NOMO-1 treated with dmso at 0.1 percent for 144 hours (cell line): ENCODE measurements at regions not wholly inside any gene's neighbourhood (a gene's known extent, or its start where the extent isn't known, plus 50 kb on each side); places are given as distances from the start of the nearest gene placed in this dataset.
"Not testable (repeated sequence)": the region's sequence is repeated elsewhere in the genome, so short reads cannot be mapped to it uniquely, and the experiment has no call there.

Source experiments
- DNase-seq: peaks from one replicate; lab custom pipeline; 2025; ENCODE audit not compliant: unreplicated experiment; lab: John Stamatoyannopoulos, UW

- not testable (repeated sequence) for DNase-seq
These were observed 61.1 kb downstream of the DEFB131A start for GRCh38 chr4:9505341-9505740.

GRCh38 chr4:9506672-9507071, 62.5 kb downstream of the DEFB131A start:
- not testable (repeated sequence) for DNase-seq

- not testable (repeated sequence) for DNase-seq
These were observed 68.7 kb downstream of the DEFB131A start for GRCh38 chr4:9512941-9513340.

GRCh38 chr4:9519631-9520030, 75.4 kb downstream of the DEFB131A start:
- DNase-seq: not testable (repeated sequence)

GRCh38 chr4:9522903-9523302, 78.7 kb downstream of the DEFB131A start:
- DNase-seq: not testable (repeated sequence)

GRCh38 chr4:9524406-9524805, 80.2 kb downstream of the DEFB131A start:
- DNase-seq: not testable (repeated sequence)

- DNase-seq: peak; percentile 56
These were observed 88.1 kb downstream of the DEFB131A start for GRCh38 chr4:9532134-9532862.

- DNase-seq: peak; percentile 0
These were observed 88.6 kb downstream of the DEFB131A start for GRCh38 chr4:9532863-9533192.

- not testable (repeated sequence) for DNase-seq
These were observed 92.9 kb downstream of the DEFB131A start for GRCh38 chr4:9537101-9537500.

- DNase-seq: not testable (repeated sequence)
These were observed 95.8 kb downstream of the DEFB131A start for GRCh38 chr4:9539939-9540520.

GRCh38 chr4:9541388-9541915, 97.2 kb downstream of the DEFB131A start:
- DNase-seq: not testable (repeated sequence)

GRCh38 chr4:9544851-9545250, 100.6 kb downstream of the DEFB131A start:
- not testable (repeated sequence) for DNase-seq

GRCh38 chr4:9547470-9547869, 103.3 kb downstream of the DEFB131A start:
- DNase-seq: not testable (repeated sequence)

GRCh38 chr4:9556076-9556475, 111.9 kb downstream of the DEFB131A start:
- not testable (repeated sequence) for DNase-seq

GRCh38 chr4:9577869-9578268, 133.7 kb downstream of the DEFB131A start:
- DNase-seq: not testable (repeated sequence)

GRCh38 chr4:9582880-9583279, 138.7 kb downstream of the DEFB131A start:
- not testable (repeated sequence) for DNase-seq

GRCh38 chr4:9592010-9592409, 147.8 kb downstream of the DEFB131A start:
- DNase-seq: no peak

GRCh38 chr4:9594948-9595347, 150.7 kb downstream of the DEFB131A start:
- DNase-seq: no peak

GRCh38 chr4:9595531-9595930, 151.3 kb downstream of the DEFB131A start:
- peak; percentile 70 for DNase-seq

- no peak for DNase-seq
These were observed 155.1 kb downstream of the DEFB131A start for GRCh38 chr4:9599266-9599665.

GRCh38 chr4:9600246-9600645, 156.0 kb downstream of the DEFB131A start:
- DNase-seq: no peak

- DNase-seq: no peak
These were observed 158.2 kb downstream of the DEFB131A start for GRCh38 chr4:9602389-9602914.
